Muscle of arm (tissue), 1 donor: ENCODE measurements at regions not wholly inside any gene's neighbourhood (a gene's known extent, or its start where the extent isn't known, plus 50 kb on each side); places are given as distances from the start of the nearest gene placed in this dataset.
"Not testable (repeated sequence)": the region's sequence is repeated elsewhere in the genome, so short reads cannot be mapped to it uniquely, and the experiment has no call there.

ENCODE experiments used
- DNase-seq: peaks from one replicate; pipeline ENCODE4 v3.0.0-alpha.2; 2013

DNA sequence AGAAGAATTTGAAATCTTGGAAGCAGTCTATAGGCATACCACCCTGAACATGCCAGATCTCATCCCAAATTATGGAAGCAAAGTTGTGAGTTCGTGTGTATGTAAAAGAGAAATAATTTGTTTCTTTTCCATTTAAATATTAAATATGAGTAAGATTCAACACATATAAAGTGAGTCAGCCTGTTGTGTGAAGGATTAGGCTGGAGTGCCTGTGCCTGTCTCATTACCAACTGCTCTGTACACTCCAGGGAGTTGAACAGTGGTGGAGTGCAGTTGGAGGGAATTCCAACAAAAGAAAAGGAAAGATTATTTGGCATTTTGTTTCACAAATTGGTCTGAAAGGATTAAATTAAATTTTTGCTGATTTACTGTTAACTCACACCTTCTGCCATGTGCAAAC lies 435.6 kb downstream of the FAT4 start:
- DNase-seq, result no peak

DNA sequence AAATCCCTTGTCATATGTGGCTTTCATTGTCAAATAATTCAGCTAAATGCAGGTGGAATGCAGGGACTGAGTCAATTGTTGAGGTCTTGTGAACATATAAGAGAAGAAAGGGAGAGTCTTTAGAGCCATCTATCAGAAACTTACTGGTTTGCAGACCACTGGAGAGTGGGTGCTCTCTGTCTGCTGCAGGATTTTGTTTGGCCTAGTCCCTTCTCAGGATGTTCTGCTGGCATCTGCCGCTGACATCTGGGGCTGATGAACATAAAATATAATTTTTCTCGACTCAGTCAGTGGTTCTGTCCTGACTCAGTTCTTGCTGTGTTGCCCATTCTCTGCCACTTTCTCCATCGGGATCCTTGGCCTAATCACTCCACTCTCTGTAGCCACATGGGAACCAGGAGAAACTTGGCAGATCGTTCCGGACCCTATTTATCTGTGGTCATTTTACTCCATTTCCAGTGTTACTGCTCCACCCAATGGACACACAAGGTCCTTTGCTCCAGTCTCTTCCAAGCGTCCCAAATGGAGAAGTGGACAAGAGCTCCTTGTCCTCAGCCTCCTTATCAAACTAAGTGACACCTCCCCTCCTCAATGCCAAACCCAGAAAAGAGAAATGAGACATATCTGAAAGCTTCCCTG lies 436.2 kb downstream of the FAT4 start:
- DNase-seq, result no peak

DNA sequence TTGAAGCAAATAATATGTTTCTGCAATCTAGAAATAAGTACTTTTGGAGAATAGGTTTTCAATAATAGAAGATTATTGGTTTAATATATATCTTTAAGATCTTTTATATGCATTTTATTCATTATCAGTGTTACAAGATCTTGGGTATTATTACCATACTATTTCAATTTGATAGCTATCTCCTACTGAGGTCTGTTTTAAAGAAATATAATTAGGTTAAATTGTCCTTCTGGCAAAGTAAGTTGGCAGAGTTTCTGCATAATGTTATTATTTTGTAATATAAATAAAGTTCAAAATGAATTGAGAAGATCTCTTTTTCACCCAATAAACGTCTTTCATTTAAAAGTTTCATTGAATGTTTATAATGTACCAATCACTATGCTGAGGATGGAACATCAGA lies 443.7 kb downstream of the FAT4 start:
- no peak for DNase-seq

DNA sequence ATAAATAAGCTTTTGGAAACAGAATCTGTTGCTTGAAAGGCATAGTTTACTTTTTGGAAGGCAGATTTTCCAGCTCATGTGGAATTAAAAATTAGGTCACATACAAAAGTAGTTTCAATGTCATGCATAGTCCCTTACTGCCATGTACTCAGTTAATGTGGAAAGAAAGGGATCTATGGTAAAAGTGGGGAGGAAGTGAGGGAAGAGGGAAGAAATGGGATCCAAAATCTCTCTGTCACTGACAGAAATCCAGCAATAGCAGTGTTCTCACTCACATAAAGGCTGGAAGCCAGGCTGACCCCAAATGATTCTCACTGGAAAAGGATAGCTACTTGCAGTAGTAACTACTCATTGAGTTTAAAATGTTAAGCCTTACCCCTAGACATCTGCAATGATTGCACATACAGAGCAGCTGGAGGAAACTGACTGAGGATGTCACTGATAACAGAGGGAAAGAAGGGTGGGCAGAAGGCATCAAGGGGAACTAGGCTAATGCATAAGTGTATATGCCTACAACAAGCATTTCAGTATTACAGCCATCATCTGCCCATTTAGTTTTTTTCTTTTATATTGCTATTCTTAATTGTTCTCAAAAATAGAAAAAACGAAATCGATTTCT lies 445.6 kb downstream of the FAT4 start:
- DNase-seq, result peak; percentile 69

DNA sequence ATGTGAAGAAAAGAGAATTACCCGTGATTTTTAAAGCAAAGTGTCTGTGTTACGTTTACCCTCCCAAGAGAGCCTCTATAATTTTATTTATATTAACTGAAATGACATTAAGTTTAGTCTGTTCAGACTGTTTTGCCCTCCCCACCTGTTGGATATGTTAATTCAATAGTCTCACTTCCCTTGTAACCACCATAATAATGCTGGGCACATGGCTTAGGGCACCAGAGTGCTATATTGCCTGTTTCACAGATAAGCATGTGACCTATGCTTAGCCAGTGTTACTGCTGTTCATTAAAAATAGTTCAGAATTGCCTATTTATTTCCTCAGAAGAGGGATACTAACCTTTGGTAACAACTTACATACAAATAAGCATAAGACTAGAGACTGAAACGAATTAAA lies 446.2 kb downstream of the FAT4 start:
- DNase-seq, result no peak

DNA sequence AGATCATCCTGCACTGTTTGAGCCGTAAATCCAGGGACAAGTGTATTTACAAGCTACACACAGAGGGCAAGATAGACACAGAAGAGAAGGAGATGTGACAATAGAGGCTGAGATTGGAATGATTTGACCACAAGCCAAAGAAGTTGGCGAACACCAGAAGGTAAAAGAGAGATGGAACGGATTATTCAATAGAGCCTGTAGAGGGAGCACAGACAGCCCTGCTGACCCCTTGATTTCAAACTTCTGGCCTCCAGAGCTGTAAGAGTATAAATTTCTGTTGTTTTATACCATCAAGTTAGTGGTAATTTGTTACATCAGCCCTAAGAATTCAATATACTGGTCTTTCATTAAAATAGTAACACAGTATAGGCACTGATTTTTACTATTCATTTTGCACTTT lies 447.8 kb downstream of the FAT4 start:
- no peak for DNase-seq

DNA sequence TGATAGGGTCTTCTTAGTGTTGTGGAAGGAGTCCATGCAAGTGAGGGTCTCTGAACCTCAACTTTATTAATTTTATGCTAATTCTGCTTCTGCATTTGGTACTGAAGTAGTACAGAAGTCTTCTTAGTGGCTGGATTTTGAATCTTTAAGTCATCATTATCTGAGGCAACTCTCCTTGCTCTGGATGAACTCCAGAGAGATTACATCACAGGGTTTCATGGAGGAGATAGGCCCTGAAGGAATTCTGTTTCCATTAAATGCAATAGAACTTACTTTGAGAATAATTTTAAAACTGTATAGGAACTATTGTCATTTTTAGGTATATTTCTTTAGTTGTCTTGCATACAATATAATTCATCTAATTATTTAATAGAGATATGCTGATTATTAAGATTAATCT lies 451.2 kb downstream of the FAT4 start:
- peak; percentile 54 for DNase-seq

DNA sequence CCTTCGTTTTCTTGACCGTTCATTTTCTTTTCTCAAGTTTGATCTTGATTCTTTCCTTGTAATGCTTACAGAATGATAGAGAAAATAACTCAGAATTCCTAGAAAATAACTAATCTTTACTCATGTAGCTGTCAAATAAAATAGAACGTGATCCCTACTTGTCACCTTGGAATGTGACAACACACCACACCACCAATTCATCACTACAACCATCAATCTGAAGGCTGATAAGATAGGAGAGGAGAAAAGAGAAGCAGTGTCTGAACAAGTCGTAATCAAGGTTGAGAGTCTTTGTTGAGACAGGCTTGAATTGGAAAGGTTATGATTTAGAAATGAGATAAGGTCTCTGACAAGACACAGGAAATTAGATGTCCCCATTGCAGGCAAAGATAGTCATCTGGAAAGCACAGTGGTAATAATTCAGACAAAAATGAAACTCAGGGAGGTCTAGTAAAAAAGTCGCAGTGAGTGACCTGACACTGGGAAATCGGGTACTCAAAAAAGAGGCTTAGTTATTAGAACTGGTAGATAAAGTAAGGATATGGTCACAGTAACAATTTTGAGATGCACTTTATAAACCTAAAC lies 456.2 kb downstream of the FAT4 start:
- no peak for DNase-seq

DNA sequence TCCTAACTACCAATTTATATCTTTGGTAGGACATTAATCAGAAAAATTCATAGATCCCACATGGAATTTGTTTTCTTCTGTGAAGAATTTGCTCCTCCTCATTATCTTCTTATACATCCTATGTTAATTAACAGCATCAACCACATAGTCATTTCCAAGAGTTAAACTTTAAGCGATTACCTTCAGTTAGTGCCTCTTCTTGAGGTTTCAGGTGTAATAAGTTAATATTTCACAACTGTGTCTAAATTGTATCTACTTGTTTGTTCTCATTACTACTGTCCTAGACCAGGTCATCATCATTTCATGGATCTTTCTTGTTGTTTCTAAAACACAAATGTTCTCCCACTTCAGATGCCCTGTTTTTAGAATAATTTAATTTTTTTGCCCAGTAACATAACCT lies 457.9 kb downstream of the FAT4 start:
- DNase-seq, result no peak

DNA sequence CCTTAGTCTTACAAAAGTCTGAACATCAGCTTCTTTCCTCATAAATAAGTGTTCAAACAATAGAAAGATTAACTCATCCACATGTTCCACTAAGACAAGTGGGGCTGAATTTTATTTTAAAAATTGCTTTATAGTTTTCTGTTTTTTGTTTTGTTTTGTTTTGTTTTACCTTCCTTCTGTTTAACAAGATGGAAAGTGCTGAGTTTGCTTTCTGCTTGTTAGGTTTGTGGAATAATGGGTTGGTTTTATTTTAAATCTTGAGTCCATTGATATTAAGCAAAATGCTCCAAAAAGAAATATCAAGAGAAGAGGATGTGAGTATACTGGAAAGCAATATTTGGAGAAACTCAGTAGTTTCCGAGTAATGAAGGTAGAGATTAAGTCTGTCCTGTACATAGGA lies 458.7 kb downstream of the FAT4 start:
- no peak for DNase-seq

DNA sequence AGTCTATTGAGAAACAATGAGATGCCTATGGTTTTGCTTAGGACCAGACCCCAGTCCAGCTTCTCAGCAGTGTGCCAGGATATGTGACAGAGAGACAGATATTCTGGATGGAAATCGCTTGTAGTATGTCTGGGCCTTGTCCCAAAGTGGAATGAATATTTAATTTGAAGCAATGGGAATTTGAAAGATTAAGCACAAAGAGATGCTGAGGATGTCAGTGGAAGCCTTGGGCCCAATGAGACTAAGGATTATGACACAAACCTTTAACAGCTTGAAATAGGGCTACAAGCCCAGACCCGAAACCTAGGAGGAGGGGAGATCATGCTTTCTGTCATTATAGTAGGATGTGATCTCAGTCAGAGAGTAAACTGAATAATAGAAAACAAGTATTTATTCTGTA lies 459.2 kb downstream of the FAT4 start:
- DNase-seq, result no peak

DNA sequence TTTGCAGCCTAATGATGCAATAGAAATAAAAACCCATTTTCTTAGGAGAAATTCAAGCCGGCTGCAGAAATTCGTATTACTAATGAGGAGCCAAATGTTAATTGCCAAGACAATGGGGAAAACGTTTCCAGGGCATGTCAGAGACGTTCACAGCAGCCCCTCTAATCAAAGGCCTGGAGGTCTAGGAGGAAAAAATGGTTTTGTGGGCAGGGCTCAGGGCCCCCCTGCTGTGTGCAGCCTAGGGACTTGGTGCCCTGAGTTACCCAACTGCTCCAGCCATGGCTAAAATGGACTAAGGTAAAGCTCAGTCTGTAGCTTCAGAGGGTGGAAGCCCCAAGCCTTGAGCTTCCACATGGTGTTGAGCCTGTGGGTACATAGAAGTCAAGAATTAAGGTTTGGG lies 461.4 kb downstream of the FAT4 start:
- no peak for DNase-seq

DNA sequence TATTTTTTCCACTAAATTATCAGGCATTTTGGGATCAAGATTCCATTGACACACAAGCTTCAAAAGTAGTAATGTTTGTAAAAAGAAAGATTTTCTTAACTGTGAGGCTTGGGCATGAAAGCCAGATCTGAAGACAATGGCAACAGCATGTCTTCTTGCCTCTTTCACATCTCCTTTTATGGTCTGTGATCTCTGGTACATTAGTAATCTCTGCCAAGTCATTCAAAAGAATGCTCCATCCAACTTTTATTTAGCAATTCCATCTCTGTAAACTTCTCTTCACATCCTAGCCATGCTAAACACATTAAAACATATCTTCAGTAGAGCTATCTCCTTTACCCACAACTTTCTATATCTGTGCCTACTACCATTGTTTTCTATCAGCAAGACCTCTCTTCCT lies 465.4 kb downstream of the FAT4 start:
- no peak for DNase-seq

DNA sequence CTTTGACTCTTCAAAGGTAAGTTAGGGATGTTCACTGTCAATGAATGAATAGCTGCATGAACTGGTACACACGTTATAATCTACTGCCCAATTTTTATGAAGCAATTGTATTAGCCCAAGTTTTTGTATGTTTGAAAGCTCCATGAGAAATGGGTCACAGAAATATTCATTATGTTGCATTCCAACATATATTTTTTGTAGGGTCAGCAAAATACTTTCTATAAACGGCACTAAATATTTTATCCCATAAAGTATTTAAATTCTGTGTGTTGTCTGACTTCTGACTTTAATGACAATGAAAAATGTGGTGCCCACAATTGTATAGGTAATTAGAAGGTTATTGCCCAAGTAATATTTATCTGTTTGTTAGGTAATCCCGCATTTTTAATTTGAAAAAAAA lies 466.0 kb downstream of the FAT4 start:
- DNase-seq, result no peak

DNA sequence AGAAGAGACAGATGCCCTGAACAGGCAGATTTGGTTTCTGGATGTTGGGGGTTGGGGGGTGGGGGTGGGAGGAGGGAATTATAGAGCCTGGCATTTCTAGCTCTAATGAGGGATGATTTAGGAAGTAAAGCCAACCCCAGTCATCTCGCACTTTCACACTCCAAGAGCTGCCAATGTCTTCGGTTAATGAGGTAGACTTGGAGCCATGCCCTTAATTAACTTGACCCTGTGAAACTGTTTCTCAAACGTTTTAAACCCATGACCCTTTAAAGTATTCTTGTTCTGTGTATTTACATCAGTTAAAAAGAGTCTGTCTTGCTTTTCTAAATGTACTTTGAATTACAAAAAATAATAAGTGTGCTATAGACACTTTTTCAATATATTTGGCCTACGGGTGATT lies 466.9 kb downstream of the FAT4 start:
- DNase-seq, result no peak

DNA sequence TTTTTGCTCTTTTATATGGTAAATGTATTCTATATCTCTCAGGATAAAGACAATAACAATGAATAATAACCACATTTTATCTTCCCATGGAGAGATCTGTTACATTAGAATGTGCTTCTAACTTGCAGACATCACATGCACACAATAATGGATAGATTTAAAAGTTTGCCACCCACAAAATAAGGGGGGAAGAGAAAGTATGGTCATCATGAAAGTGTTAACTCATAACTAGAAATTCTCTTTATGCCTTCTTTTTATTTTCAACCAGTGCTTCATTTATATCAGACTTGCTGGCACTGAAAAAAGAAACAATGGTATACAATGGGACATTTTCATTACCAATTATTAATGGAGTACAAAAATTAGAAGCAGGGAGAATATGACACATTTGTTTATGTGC lies 470.0 kb downstream of the FAT4 start:
- no peak for DNase-seq

DNA sequence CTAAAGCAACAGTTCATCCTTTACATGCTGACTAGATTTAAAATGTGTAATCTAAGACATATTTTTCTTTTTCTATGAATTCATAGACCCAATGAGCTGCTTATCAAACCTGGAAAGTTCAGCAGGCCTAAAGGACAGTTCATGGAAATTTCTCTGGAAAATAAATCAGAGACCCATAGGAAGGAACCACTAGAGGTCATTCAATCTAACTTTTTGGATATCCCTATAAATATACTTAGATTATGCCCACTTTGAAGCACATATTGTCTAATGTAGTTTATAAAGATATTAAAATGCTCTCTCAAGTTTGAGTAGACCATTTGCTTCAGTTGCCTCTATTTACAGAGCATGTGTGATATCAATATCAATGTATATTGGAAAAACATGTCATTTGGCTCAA lies 473.0 kb downstream of the FAT4 start:
- DNase-seq, result no peak

DNA sequence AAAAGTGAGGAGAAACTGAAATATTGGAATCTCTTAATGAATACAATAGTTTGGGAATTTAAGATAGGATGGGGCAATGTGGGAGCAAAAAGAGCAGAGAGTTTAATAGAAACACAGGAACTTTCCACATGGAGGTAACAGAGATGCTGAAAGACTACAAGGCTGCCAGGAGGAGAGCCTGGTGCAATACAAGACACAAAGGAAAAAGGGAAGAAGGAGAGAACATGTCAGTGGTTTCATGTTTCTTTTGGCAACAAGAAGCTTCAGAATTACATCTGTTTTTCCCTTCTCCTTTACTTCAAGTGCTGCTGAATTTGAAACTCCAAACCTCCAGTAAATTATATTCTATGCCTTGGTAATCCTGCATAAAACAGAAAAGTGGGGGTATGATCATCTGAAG lies 474.3 kb downstream of the FAT4 start:
- no peak for DNase-seq

DNA sequence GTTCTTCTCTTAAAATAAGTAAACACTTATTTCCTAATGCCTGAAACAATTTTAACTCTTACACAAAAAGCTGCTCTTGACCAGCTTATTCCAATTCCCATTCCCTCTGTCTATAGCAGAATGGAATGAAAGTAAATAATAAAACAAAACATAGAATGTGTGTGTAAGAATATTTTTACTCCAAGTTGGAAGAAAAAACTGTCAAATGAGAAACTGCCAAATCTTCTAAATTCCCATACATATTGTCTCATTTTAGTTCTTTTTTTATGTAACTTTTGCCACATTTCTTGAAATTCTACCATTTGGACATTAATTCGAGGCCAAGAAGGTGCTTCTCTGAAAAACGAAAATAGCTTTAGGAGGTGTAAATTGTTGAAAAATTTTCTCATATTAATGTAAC lies 477.1 kb downstream of the FAT4 start:
- no peak for DNase-seq

DNA sequence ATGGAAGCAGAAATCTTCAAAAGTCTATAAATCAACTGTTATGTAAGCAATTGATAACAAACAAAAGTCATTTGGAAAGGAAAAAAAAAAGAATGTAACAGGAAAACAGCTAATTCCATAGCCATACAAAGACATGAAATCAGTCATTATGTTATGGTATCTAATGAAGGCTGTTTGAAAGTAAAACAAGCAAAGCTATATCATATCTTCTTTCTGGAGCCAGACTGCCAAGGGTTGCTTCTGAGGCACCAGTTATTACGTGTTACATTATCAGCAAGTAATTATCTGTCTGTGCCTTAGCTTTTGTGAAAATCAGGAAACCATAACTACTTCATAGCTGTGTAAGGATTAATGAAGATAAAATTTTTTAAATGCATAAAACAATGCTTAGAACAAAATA lies 480.2 kb downstream of the FAT4 start:
- no peak for DNase-seq

DNA sequence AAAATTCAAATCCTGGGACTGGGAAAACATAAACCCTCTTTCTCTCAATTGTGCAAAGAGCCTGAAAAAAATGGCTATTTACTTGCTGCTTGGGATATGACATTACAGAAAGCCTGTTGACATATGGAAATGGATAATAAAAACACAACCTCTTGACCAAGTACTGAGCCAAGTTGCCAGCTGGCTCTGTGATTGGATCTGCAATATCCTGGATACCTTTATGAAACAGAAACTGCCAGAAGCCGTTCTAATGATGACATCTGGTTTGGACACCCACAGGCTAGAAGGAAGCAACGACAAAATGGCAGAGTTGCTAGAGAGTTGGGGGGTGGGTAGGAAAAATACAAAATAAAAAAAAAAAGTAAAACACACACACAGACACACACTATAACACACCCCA lies 481.4 kb downstream of the FAT4 start:
- DNase-seq, result no peak

DNA sequence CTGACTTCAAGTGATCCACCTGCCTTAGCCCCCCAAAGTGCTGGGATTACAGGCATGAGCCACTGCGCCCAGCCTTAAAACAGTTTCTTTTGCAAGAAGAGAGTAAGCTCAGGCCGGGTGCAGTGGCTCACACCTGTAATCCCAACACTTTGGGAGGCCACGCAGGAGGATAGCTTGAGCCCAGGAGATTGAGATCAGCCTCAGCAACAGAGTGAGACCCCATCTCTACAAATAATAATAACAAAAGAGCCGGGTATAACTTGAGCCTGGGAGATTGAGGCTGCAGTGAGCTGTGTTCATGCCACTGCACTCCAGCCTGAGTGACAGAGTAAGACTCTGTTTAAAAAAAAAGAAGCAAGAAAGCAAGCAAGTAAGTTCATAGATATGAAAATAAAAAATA lies 482.9 kb downstream of the FAT4 start:
- not testable (repeated sequence) for DNase-seq

DNA sequence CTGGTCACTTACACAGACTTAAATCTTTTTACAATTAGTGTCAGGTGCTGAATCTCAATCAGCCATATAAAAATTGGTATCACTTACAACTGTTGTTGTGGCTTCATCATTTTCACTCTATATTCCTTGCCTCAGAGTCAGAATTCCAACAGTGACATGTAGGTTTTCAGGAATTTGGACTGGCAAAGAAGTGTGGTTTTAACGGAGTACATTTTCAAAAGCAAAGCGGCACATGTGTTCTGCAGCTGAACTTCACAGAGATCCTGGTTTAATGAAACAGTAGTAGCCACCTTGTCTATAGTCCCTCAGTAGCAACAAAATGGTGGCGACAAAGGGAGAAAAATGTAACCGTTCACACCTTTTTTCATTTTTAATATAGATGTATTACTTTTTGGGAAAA lies 486.6 kb downstream of the FAT4 start:
- DNase-seq, result no peak

DNA sequence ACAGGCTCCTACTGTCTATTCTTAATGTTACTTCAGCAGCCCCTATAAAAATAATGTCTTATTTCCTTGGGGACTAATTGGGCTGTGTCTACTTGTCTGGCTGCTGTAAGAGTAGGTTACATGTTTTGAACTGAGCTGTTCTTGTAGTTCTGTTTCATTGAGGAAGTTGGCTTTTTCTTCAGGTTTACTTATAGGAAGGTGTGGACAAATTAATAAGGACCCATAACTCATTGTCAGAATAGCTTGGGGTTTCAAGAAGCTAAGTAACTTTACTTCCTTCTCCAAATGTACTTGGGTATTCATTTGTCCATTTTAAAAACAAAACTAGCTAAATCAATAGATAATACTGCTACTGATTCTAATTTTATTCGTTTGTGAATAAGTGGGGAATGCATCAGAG lies 487.2 kb downstream of the FAT4 start:
- no peak for DNase-seq
